Left renal cortex interstitium (tissue), 4 donors: ENCODE measurements at regions not wholly inside any gene's neighbourhood (a gene's known extent, or its start where the extent isn't known, plus 50 kb on each side); places are given as distances from the start of the nearest gene placed in this dataset.

Source experiments
- DNase-seq, 4 donors: peaks; one replicate each; pipeline ENCODE4 v3.0.0-alpha.2; 2013; ENCODE audit warnings: low read depth in 4 of 4, low spot score in 2 of 4, missing footprints in 1 of 4

DNA sequence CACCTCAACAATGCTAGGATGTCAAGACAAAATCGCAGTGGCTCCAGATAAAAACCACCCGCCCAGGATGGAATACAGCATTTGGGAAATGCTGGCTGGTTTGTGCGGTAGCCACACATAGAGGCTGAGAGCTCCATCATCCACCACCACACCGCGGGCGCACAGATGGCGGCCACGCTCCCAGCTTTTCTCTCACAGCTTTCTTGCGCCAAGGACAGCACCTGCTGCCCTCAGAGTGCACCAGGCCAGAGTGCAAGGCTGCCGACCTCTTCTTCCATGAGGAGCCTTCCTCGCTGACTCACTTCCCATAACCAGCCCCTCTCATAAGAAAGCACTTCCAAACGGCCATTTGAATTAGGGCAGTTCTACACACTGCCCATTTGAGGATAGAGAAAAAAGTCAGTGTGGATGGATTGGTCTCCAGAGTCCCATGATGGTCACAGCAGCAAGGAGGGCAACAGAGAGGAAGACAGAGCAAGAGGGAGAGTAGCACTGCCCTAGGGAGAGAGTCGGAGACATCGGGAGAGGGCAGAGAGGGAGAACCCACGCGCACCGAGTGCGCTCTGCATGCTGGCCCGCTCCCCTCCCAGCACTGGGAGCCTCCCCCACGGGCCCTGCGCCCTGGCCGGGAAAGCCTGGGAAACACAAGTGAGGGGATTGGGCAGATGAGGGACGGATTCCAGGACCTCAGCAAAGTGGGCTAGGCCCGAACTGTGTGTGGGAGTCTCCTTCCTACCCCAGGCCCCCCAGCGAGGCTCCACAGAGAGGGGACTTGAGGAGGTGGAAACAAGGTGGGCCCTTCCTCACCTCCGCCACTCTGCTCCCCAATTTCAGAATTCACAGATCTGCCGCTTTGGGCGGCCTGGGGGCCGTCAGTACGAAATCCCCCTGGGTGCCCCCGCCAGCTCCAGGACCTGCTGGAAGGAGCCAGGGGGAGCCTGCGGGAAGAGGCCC, 156.9 kb downstream of the USP12 start:
- no peak for DNase-seq

DNA sequence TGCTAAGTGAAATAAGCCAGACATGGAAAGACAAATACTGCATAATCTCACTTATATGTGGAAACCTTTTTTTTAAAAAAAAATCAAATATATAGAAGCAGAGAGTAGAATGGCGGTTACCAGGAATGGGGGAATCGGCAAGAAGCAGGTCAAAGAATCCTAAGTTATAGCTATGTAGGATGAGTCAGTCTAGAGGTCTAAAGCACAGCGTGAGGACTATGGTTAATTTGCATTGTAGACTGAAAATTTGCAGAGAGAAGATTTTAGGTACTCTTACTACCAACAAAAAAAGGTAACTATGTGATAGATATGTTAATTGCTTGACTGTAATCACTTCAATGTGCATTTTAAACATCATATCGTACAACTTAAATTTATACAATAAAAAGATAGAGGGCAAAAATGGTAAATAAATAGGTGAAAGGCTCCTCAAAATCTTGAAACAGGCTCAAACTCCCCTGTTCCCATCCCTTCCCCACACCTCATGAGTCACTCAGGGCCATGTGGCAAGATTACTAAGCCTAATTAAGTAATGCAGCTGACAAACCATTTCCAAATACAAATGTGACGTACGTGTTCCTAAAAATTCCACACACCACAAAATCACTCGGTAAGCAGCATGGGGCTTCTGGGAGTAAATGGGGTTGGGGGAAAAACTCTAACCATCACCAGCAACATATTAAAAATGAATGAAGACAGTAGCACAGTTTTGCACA, 159.0 kb downstream of the USP12 start:
- DNase-seq = no peak

DNA sequence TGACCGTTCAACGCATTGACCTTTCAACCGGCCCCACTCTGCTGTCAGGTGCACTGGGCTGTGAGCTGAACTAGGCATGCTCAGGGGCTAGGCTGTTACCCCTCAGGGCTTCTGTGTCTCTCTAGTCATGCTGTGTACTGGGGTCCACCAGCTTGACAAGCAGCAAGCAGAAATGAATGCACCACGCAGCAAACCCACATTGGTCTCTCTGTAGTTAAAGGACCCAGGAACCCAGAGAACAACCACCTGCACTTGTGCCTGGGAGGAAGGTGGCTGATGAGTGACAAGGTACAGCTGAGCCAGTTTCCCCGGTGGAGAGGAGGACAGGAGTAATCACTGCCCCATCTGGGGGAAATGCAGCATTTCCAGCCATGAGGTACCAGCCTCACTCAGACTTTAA, 159.9 kb downstream of the USP12 start:
- DNase-seq = no peak

DNA sequence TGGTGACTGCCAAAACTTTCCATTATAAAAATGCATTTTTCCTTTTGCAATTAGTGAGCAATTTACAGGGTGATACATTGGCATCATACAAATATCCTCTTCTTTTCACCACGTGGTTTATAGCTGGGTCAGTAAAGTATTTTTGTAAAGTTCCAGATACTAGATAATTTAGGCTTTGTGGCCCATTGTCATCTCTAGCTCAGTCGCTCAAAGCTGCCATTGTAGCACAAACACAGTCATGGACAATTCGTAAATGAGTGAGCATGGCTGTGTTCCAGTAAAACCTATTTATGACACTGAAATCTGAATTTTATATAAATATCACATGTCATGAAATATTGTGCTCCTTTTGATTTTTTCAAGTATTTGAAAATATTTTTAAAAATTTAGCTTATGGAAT, 162.9 kb downstream of the USP12 start:
- DNase-seq = no peak

DNA sequence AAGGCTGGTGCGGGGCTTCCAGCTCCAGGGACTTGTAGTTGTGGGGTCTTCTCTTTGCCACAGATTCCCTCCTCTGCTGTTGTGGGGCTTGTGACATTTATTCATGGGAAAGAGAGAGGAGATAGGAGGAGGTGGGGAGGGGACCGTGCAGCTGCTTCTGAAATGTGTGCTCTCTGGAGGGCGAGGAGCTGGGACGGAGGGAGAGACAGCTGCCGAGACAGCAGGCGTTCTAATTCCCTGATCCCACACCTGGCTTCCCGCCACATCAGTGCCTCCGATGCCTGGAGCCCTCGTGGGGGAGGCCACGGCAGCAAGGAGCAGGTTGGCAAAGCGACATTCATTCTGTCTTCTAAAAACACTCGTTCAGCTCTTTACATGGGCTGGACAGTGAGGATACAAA, 164.4 kb downstream of the USP12 start:
- no peak for DNase-seq

DNA sequence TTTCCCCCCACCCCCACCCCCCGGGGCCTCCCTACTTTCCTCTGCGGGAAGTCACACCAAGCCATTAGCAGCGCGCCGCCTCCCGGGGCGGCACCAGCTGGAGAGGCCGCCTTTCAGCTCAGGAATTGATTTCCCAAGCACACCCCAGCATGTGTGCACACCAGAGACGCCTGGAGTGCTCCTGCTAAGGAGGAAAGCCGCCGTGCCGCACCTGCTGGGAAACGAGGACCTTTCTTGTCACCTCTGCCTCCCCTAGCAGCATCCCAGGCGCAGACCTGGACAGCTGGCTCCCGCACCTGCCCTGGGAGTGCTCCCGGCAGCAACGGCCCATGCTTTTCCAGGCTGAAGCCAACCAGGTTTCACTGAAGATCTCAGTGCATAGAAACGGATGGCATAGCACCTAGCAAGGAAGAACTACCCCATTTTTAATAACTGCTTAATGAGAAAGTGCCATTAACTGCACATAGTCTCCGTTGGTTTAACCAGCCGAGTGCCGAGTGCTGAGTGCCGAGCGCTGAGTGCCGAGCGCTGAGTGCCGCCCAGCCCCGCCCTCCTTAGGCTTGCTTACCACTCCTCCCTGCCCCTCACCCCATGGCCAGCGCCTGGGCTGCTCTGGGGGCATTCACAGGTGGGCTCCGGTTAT, 165.0 kb downstream of the USP12 start:
- no peak for DNase-seq

DNA sequence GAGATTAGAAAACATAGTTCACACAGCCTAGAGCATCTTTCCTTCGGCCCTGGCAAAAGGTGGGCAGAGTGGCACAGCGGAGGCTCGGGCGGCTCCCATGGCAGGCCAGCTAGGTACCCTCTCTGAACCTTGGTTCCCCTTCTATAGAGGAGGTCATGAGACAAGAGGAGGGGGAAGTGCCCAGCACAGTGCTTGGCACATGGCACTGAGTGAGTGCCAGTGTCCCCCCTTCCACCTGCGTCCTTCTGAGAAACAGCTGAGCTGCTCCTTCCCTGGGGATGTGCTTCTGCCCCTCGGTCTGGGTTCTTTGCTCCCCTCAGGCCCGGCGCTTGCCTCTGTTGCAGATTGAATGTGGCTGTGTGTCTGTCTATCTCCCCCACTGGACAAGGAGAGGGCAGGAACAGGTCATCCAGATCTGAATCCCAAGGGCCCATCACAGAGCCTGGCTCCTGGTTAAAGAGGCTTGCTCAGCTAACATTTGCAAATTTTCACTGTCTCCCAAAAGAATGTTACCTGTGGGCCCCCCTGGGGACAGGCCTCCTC, 165.6 kb downstream of the USP12 start:
- DNase-seq = no peak

DNA sequence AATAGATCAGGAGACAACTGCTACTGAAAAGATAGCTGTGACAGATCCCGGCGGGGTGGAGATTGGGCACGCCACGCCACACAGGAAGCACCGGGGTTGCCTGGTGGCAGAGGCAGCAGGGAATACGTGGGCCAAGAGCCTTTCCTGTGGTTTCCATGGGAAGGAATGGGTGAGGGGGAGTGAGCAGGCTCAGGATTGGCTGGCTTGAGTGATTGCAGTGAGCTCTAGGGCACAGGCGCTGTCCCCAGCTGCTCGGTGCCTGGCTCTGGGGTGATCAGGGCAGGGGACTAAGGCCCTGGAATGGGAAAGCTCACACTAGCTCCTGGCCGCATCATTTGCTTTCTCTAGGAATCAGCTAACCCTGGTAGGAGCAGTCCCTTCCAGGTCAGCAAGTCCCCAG, 166.1 kb downstream of the USP12 start:
- DNase-seq = no peak

DNA sequence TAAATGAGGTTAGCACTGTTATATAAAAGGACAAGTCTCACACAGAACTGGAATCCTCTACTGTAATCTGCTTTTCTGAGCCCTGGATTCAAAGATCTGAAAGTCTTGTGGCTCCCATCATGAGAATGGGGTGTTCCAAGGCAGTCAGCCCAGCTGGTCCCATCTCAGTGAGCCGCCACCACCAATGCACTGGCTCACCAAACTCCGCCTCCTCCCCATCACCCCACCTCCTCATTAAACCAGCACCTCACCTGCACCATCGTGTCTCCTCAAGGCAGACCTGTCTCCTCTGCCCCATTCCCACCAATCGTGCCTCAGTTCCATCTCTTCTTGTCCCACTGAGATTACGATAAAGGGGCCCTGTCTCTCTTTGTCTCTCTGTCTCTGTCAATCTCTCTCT, 166.7 kb downstream of the USP12 start:
- no peak for DNase-seq

DNA sequence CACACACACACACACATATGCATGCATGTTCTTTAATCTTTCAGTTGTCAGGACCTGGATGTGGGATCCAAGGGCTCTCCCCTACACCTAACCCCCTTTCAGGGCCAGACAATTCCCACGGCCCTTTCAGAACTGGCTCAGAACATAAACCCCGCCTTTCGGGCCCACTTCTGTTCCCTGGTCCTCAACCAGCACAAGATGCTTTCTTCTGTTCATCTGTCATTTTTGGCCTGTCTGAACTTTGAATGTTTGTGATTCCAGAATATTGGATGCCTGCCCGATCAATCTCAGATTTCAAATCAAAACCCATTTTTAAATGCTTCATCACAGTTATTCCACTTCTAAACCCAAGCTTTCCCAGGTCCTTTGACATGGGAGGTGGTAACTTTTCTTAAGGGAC, 167.3 kb downstream of the USP12 start:
- DNase-seq = no peak

DNA sequence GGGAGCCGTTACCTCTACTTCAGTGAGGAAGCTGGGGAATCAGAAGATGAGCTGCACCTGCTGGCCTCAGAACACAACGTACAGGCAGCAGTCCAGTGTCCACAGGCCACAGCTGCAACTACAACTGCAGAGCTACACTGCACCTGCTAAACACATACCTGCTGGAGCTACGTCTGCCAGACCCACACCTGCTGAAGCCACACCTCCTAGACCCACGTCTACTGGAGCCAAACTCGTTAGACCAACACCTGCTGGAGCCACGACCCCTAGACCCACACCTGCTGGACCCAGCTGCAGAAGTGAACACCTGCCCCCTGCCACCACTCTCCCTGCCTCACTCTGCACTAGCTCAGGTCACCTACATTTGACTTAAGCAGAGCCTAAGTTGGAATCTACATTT, 169.9 kb downstream of the USP12 start:
- no peak for DNase-seq

DNA sequence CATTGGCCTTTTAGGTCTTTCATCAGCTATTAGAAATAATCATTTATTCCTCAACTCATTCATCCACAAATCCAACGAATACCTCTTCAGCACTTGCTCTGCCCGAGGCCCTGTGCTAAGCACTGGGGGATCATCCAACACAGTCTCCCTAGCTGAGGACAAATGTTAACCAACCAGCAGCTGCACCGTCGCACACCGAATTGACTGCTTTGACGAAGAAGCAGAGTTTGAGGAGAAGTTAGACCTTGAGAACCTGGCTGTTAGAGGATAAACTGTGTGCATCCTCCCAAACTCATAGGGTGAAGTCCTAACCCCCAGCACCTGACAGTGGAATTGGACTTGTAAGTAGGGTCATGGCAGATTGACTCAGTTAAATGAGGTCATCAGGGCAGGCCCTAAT, 170.9 kb downstream of the USP12 start:
- DNase-seq = no peak

DNA sequence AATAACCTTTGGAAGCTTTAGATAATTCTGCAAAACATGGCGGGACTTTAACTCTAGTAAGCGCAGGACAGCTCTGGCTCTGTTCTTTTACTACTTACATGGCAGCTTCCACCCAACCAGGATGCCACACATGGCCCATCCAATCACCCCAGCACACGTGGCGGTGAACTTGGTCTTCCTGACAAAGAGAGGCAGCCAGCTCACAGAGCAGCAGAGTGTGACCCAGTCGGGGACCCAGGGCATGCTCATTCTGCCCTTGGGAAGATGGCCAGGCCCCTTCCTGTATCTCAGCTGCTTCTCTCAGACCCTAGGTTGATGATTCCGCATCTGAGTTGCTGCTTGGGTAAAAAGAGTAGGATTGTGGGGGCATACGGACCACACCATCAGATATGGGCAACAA, 172.1 kb downstream of the USP12 start:
- no peak for DNase-seq

DNA sequence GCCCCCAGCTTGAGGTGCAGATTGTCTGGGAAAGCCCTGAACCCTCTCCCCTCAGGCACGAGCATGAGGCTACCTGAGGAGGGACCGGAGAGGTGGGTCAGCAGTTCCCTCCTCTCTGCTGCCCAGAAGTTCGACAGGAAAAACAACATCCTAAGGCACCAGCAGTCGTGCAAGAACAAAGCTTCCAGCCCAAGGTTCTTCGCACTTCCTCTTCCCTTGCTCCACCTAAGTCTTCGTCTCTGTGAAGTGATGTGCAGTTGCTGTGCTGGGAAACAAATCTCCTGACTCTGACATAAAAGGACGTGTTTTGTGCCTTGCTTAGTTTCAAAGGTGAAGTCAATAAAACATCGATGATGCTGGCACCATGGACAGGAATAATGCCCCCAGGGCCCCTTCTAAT, 173.3 kb downstream of the USP12 start:
- no peak for DNase-seq

DNA sequence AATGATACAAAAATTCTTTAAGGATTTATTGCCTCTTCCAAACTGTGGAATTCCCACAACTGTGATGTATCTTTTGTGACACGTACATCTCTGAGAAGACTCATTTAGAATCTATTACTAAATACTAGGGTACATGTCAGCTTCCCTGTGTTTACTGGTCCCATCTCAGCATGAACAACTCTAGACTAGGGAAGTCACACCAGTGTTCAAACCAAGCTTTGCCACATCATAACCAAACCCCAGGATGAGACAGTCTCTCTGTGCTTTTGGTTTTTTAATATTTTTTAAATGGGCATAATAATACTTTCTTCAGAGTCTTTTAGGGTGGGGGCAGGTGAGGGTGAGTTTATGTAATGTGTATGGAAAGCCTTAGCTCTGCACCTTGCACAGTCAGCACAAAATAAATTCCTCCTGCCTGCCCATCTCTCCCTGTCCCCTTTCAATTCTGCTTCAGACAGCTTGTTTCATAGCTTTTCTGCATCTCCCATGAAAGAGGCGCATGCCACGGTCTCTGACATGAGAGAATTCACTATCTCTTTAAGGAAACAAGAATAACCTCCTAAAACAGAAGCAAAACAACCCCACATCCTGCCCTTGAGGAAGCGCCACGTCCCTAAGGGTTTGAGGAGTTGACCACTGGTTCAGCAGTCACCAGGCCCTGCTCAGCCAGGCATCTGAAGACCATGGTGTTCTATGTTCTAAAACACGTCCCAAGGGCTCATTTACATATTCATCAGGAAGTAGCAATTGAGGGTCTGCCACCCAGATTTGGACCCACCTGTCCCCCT, 174.5 kb downstream of the USP12 start:
- DNase-seq = no peak

DNA sequence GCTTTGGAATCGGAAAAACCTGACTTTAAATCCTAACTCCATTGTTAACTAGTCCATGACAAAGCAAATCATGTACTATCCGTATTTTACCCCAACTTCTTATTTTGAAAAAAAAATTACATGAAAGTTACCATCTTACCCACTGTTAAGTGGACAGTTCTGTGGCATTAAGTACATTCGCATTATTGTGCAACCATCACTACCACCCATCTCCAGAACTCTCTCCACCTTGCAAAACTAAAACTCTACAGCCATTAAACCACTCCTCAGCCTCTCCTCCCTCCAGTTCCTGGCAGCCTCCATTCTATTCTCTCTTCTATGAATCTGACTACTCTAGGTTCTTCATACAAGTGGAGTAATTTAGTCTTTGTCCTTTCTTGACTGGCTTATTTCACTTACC, 176.5 kb downstream of the USP12 start:
- no peak for DNase-seq

DNA sequence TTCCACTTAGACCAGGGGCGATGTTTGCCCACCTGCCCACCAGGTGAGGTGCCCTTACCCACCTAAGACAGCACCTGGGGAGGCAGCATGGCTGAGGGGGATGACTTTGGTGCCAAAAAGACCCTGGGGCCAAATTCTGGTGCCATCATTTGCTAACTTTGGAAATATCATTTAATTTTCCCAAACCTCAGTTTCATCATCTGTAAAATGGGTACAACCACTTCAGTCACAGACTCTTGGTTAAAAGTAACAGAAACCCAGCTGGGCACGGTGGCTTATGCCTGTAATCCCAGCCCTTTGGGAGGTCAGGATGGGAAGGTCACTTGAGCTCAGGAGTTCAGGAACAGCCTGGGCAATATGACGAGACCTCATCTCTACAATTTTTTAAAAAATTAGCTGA, 177.8 kb downstream of the USP12 start:
- DNase-seq = no peak

DNA sequence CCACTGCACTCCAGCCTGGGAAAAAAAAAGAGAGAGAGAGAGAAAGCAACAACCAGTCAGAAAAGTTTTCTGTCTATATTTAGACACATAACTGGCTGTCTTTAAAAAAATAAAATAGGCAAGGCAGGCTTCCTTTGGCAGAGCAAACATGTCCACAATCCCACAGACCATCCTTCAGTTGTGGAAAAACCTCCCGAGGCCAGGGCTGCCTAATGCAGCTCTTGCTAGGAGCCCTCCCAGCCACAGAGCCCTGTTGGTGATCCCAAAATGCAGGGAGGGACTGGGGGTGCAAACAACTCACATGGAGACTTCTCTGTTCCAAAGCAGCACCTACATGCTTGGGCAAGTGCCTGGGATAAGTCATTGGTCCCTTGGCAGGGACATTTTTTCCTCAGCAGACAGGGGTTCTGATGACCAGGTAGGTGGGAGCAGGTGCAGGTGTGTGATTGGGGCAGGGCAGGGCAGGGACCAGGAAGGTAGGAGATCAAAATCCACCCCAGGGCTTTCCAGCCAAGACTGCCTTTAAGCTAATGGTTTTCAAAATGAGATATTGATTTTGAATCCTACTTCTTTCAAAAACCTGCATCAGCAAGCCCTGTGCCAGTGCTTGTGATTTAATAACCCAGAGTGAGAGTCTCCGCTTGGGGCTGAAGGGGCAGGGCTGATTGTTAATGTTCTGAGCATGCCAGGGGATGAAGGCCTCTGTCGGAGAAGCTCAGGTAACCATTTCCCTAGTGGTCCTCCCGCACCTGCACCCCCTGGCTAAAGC, 178.5 kb downstream of the USP12 start:
- DNase-seq = no peak

DNA sequence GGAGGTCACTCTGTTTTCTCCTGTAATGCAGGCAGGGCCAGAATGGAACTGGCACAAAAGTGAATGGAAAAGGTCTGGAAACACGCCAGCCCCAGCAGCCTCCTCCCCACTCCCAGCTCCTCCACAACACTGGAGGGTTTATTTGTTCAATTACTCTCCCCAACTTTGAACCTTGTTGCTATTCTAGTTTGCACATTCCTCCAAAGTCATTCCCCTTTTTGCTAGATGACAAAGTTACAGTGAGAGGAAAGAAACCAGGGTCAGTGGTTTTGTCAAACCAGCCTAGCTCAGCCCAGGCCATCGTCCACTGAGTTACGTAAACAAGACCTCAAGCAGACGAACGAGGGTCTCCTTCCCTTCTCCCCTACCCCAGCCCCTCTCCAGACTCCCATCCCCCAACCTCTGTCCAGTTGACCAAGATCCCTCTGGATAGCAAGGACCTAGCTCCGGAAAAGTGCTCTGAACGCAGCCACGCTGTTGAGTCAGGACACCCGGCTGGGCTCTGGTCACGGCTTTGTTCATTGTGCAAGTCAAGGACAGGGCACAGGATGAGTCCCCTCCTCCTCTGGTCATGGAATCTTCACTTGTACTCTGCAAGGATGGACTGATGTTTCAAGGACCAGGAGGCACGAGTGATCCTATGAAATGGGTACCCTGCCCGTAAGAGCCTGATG, 180.0 kb downstream of the USP12 start:
- no peak for DNase-seq
